ENCODE measurements at regions not wholly inside any gene's neighbourhood (a gene's known extent, or its start where the extent isn't known, plus 50 kb on each side); places are given as distances from the start of the nearest gene placed in this dataset.
"Not testable (repeated sequence)": the region's sequence is repeated elsewhere in the genome, so short reads cannot be mapped to it uniquely, and the experiment has no call there.

DNA sequence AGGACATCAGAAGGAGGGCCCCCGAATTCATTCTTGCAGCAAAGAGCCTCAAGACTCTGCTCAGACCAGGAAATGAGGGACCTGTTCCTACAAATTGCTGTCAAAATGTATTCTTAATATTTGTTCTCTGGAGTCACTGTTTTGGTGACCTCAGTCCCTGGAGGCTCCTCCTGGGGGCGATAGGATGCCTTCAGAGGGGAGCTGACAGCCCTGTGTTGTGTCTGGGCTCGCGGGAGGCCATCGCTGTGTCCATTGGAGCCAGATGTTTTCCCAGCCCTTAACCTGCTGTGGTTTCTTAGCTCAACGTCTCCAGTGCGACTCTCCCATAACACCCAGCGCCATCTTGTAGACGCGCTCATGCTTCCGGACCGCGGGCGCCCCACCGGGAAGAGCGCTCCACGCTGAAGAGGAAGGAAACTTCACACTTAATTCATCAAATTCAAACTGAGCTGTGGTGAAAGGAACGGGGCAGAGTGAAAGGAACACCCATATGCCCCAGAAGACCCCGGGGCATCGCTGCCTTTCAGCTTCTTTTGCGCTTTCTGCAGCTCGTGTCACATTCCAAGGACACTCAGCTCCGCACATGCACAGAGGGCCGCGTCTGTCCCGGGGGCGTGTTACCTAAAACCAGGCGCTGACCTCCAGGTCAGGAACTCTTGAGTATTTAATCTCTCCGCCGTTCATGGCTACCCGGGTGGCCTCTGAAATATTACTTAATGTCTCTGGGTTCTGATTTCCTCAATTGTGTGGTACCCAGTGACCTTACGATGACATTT lies 112.3 kb upstream of the GDNF start:
- in situ Hi-C loops (cut with MboI; ENCODE audit: low pct_unique_long_range_greater_than_20kb, low sequenced_read_pairs, unreplicated experiment) = no loop called here
- TF ChIP-seq, protein P1, sequence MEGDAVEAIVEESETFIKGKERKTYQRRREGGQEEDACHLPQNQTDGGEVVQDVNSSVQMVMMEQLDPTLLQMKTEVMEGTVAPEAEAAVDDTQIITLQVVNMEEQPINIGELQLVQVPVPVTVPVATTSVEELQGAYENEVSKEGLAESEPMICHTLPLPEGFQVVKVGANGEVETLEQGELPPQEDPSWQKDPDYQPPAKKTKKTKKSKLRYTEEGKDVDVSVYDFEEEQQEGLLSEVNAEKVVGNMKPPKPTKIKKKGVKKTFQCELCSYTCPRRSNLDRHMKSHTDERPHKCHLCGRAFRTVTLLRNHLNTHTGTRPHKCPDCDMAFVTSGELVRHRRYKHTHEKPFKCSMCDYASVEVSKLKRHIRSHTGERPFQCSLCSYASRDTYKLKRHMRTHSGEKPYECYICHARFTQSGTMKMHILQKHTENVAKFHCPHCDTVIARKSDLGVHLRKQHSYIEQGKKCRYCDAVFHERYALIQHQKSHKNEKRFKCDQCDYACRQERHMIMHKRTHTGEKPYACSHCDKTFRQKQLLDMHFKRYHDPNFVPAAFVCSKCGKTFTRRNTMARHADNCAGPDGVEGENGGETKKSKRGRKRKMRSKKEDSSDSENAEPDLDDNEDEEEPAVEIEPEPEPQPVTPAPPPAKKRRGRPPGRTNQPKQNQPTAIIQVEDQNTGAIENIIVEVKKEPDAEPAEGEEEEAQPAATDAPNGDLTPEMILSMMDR (IDR thresholded peaks at IDR 0.05; ENCODE audit: extremely low read depth, insufficient read depth, missing control alignments) = no peak
- DNase-seq (ENCODE audit: low spot score) = no peak

DNA sequence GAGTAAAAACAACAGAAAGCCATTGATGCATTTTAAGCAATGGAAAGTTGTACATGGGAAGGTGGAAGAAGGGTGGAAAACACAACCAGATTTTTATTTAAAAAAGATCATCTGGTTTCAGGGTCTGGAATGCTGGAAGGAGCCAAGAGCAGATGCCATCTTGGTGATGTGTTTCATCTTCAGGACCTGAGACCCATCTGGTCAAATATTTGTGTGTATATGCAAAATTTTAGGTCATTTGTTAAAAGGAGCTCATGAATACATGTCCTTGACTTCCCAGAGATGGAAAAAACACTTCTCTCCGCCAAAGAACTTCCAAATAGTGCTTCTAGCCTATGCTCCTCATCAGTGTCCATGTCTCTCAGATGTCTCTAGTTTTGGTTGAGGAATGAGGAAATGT lies 110.6 kb upstream of the GDNF start:
- in situ Hi-C loops (cut with MboI; ENCODE audit: low pct_unique_long_range_greater_than_20kb, low sequenced_read_pairs, unreplicated experiment) = no loop called here
- DNase-seq (ENCODE audit: low spot score) = no peak
- TF ChIP-seq, protein P1 (IDR thresholded peaks at IDR 0.05; ENCODE audit: extremely low read depth, insufficient read depth, missing control alignments) = no peak

DNA sequence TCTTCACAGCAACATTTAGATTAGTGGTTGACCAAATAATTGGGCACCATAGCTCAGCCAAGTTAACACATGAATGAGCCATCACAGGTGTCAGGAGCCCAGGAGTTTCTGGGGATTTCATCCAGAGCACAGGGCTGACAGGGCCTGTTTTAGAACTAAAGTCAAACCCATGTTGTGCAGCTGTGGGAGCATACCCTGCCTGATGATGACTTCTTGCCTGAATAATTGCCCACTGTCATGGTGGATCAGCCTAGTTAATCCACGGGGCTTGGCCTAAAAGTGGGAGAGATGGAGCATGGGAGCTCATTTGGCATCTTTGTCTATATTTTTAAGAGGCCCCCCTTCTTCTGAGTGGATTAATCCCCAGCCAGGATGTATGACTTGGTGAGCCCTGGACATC lies 105.6 kb upstream of the GDNF start:
- in situ Hi-C loops (cut with MboI; ENCODE audit: low pct_unique_long_range_greater_than_20kb, low sequenced_read_pairs, unreplicated experiment) = no loop called here
- TF ChIP-seq, protein P1 (IDR thresholded peaks at IDR 0.05; ENCODE audit: extremely low read depth, insufficient read depth, missing control alignments) = no peak
- DNase-seq (ENCODE audit: low spot score) = no peak

DNA sequence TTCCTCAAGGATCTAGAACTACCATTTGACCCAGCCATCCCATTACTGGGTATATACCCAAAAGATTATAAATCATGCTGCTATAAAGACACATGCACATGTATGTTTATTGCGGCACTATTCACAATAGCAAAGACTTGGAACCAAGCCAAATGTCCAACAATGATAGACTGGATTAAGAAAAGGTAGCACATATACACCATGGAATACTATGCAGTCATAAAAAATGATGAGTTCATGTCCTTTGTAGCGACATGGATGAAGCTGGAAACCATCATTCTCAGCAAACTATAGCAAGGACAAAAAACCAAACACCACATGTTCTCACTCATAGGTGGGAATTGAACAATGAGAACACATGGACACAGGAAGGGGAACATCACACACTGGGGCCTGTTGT lies 103.3 kb upstream of the GDNF start:
- in situ Hi-C loops (cut with MboI; ENCODE audit: low pct_unique_long_range_greater_than_20kb, low sequenced_read_pairs, unreplicated experiment); DNase-seq (ENCODE audit: low spot score): not testable (repeated sequence)

DNA sequence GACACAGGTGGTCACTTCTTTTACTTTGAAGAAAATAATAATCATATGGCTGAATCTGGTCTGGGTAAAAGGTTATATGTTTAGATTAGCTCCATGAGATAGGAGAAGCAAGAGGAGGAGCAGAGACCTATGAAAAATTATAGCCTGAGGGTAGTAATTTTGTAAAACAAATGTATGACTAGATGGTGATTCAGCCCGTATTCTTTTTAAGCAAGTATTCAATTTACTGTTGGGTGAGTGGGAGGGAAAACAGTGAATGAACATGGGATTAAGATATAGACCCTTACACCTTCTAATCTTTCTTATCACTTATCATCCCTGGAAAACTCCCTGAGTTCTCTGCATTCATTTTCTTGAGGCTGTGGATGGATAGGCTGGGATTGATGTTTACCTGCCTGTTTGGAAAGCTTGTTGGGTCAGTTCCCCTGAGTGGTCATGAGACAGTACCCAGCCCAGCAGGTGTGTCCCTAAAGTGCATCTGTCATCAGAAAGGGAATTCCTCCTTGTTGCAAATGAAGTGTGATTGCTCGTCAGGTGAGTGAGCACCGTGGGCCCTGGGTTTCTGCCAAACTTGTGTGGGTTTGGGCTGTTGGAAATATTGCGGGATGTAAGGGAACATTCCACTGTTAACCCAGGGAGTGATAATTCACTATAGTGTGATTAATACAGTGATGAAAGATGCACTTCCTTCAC lies 101.2 kb upstream of the GDNF start:
- in situ Hi-C loops (cut with MboI; ENCODE audit: low pct_unique_long_range_greater_than_20kb, low sequenced_read_pairs, unreplicated experiment) = no loop called here
- TF ChIP-seq, protein P1 (IDR thresholded peaks at IDR 0.05; ENCODE audit: extremely low read depth, insufficient read depth, missing control alignments) = no peak
- no peak for DNase-seq (ENCODE audit: low spot score)

DNA sequence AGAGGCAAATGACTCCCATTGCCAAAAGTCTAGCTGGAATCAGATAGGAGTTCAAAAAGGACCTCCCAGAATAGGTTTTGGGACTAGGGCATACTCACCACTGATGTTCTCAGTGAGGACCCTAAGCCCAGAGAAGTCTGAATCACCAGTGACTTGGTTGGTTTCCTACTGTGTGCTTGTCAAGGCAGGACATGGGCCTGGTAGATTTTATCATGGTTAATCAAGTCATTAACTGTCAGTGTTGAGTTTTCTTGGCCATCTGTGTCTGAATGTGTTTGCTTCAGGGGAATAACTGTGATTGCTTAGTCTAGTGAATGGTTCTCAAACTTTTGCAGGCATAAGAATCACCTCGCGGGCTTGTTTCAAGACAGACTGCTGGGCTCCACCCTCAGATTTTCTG lies 99.0 kb upstream of the GDNF start:
- no peak for DNase-seq (ENCODE audit: low spot score)
- in situ Hi-C loops (cut with MboI; ENCODE audit: low pct_unique_long_range_greater_than_20kb, low sequenced_read_pairs, unreplicated experiment) = no loop called here
- TF ChIP-seq, protein P1 (IDR thresholded peaks at IDR 0.05; ENCODE audit: extremely low read depth, insufficient read depth, missing control alignments) = no peak

Measured in GM13977 (cell line).